Effector memory CD8-positive, alpha-beta T cell (primary cell): ENCODE measurements at regions not wholly inside any gene's neighbourhood (a gene's known extent, or its start where the extent isn't known, plus 50 kb on each side); places are given as distances from the start of the nearest gene placed in this dataset.

Experiments
- ATAC-seq: fragments of 150-1000 bp; cut with Tn5 transposase; replicated peaks from 2 replicates; pipeline ENCODE4 v1.10.0; 2021; ENCODE audit warnings: mild to moderate bottlenecking, moderate library complexity
- DNase-seq, 3 experiments: peaks; one replicate each; pipeline ENCODE4 v3.0.0; 2021
- H3K27ac Mint-ChIP-seq, 2 donors: one replicate each; pipeline ENCODE4 v1.8.0; 2022; ENCODE audit warnings: mild to moderate bottlenecking in 2 of 2, mixed read lengths in 2 of 2, moderate library complexity in 2 of 2
- H3K27me3 Mint-ChIP-seq, 2 donors: one replicate each; pipeline ENCODE4 v1.8.0; 2022; ENCODE audit warnings: mixed read lengths in 2 of 2
- H3K36me3 Mint-ChIP-seq: one replicate; pipeline ENCODE4 v1.8.0; 2022; ENCODE audit warnings: mild to moderate bottlenecking, moderate library complexity, mixed read lengths; ENCODE audit not compliant: insufficient read depth
- H3K4me1 Mint-ChIP-seq, 2 donors: one replicate each; pipeline ENCODE4 v1.8.0; 2022; ENCODE audit warnings: low read depth in 2 of 2, mixed read lengths in 2 of 2
- H3K4me3 Mint-ChIP-seq, 2 donors: one replicate each; pipeline ENCODE4 v1.8.0; 2022; ENCODE audit warnings: mild to moderate bottlenecking in 2 of 2, mixed read lengths in 2 of 2, moderate library complexity in 2 of 2
- H3K9me3 Mint-ChIP-seq, 2 donors: one replicate each; pipeline ENCODE4 v1.8.0; 2022; ENCODE audit warnings: mixed read lengths in 2 of 2

DNA sequence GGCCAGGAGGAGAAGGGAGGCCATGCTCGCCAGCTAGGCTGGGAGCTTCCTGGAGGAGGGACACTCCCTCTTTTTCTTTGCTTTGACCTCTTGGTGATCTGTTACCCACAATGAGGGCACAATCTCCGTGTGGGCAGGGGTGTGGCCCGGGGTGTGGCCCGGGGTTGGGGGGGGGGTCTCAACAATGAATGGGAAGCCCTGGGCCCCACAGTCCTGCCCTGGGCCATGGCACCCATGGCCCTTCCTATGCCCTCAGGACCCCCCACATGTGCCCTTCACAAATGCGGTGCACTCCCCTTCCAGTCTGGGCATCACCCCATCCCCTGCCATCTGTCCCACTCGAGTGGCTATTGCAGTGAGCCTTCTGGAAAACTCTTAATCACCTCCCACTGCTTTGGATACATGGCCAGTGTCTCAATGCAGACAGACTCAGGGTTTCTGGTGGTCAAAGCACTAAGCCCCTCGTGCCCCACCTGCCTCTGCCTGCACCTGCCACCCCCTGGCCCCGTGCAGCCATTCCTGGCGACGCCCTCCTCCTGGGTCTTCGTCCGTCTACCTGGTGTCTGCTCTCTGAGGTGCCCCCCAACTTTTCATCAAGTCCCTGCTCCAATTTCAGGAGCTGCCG, 611.3 kb downstream of the TBC1D22A start:
- DNase-seq, result no peak
- ATAC-seq, result no peak
- H3K9me3 Mint-ChIP-seq, result peaks cover 3 to 6% of the 10 kb centered on the region in 2 donors
- H3K27me3 Mint-ChIP-seq, result peaks cover 24 to 58% of the 10 kb centered on the region in 2 donors
- no peak overlapping the region for H3K27ac Mint-ChIP-seq
- peaks cover 0 to 6% of the 10 kb centered on the region in 2 donors for H3K4me1 Mint-ChIP-seq
- no peaks in the 10 kb centered on the region for H3K36me3 Mint-ChIP-seq
- no peak overlapping the region for H3K4me3 Mint-ChIP-seq

- no peaks in the 10 kb centered on the region for H3K9me3 Mint-ChIP-seq
- DNase-seq (no peak), ATAC-seq (no peak)
- no peak overlapping the region for H3K27ac Mint-ChIP-seq
- H3K36me3 Mint-ChIP-seq, result peaks cover 2% of the 10 kb centered on the region
- H3K4me1 Mint-ChIP-seq, result peaks cover 0 to 6% of the 10 kb centered on the region in 2 donors
- peaks cover 24 to 64% of the 10 kb centered on the region in 2 donors for H3K27me3 Mint-ChIP-seq
- no peak overlapping the region for H3K4me3 Mint-ChIP-seq
Measured at GRCh38 chr22:47372596-47373385, 610.3 kb downstream of the TBC1D22A start.

DNA sequence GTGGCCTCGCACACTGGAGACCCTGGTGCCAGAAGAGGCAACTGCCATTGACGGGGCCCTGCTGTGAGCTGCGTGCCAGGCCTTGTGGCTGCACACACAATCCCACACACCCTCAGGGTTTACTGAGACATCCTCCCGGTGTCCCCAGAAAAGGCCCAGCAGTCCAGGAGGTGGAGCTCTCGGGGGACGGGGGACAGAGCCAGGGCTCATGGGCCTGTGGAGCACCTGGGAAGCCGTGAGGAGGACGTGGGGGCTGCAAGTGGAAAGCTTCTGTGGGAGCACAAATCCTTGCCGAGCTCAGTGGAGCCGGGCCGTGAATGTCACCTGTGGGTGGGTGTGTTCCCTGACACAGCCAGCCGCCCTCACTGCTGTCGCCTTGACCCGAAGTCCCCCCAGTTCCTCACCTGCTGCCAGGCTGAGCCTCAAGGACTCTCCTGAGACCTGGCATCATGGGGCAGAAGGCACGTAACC, 609.7 kb downstream of the TBC1D22A start:
- DNase-seq (no peak), ATAC-seq (no peak)

DNA sequence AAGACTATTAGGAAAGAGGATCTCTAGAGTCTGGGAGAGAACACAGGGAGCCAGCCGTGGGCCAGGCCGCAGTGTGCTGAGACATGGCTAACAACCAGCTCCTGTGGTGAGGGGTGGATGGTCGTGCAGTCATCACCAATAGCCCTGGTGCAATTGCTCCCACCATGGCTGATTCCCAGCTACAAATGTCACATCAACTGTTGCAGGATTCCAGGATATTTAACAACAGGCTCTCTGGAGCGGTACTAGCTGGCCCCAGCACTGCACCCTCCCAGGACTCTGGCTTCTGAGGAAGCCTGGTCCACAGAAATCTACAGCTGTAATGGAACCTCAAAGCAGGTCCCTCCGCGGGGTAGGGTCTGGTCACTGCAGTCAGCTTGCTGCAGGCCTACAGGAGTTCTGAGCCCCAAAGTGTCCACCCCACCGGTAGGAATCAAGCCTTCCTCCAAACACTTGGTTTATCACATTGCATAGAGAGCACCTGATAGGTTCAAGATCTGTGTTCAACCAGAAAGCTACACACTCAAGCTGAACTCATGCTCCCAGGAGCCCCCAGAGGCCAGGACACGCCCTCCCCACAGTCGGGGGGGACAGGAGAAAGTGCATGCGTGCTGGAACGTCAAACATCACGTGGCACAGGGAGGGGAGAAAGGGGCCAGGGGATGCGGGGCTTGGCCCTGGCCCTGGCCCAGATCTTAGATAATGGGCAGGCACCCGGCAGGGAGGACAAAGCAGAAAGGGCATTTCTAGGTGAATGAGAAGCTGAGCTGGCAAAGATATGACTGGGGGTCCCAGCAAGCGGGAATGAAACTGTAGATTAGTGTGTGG, 609.0 kb downstream of the TBC1D22A start:
- H3K27ac Mint-ChIP-seq, result no peak overlapping the region
- DNase-seq (no peak), ATAC-seq (no peak)
- H3K4me1 Mint-ChIP-seq, result peaks cover 0 to 6% of the 10 kb centered on the region in 2 donors
- peaks cover 35 to 75% of the 10 kb centered on the region in 2 donors for H3K27me3 Mint-ChIP-seq
- no peak overlapping the region for H3K4me3 Mint-ChIP-seq
- peaks cover 2% of the 10 kb centered on the region for H3K36me3 Mint-ChIP-seq
- H3K9me3 Mint-ChIP-seq, result peaks cover 0 to 7% of the 10 kb centered on the region in 2 donors

More for the DNA sequence above, 609.7 kb downstream of the TBC1D22A start:
- peaks cover 2% of the 10 kb centered on the region for H3K36me3 Mint-ChIP-seq
- H3K27ac Mint-ChIP-seq, result no peak overlapping the region
- H3K4me1 Mint-ChIP-seq, result peaks cover 0 to 6% of the 10 kb centered on the region in 2 donors
- H3K27me3 Mint-ChIP-seq, result peaks cover 30 to 71% of the 10 kb centered on the region in 2 donors
- H3K9me3 Mint-ChIP-seq, result peaks cover 0 to 3% of the 10 kb centered on the region in 2 donors
- H3K4me3 Mint-ChIP-seq, result no peak overlapping the region

- H3K9me3 Mint-ChIP-seq, result peaks cover 0 to 7% of the 10 kb centered on the region in 2 donors
Measured at GRCh38 chr22:47370448-47371262, 608.2 kb downstream of the TBC1D22A start.

GRCh38 chr22:47369431-47370015, 607.1 kb downstream of the TBC1D22A start:
- Mint-ChIP-seq H3K27ac (no peak overlapping the region), H3K9me3 (peaks cover 0 to 7% of the 10 kb centered on the region in 2 donors), H3K4me3 (no peak overlapping the region), H3K36me3 (peaks cover 2% of the 10 kb centered on the region), H3K27me3 (peaks cover 35 to 71% of the 10 kb centered on the region in 2 donors), H3K4me1 (peaks cover 0 to 6% of the 10 kb centered on the region in 2 donors)
- ATAC-seq (no peak), DNase-seq (no peak)

More at GRCh38 chr22:47370448-47371262, 608.2 kb downstream of the TBC1D22A start:
- Mint-ChIP-seq H3K27me3 (peaks cover 35 to 75% of the 10 kb centered on the region in 2 donors), H3K4me3 (no peak overlapping the region), H3K4me1 (peaks cover 0 to 6% of the 10 kb centered on the region in 2 donors), H3K27ac (no peak overlapping the region), H3K36me3 (peaks cover 2% of the 10 kb centered on the region)
- ATAC-seq, result no peak
- DNase-seq, result no peak

- no peak overlapping the region for H3K4me3 Mint-ChIP-seq
- H3K4me1 Mint-ChIP-seq, result peaks cover 0 to 5% of the 10 kb centered on the region in 2 donors
- ATAC-seq, result no peak
- no peak overlapping the region for H3K27ac Mint-ChIP-seq
- peaks cover 2% of the 10 kb centered on the region for H3K36me3 Mint-ChIP-seq
- DNase-seq, result no peak
- H3K27me3 Mint-ChIP-seq, result peaks cover 35 to 66% of the 10 kb centered on the region in 2 donors
- H3K9me3 Mint-ChIP-seq, result peaks cover 0 to 12% of the 10 kb centered on the region in 2 donors
Measured at GRCh38 chr22:47369020-47369419, 606.6 kb downstream of the TBC1D22A start.

DNA sequence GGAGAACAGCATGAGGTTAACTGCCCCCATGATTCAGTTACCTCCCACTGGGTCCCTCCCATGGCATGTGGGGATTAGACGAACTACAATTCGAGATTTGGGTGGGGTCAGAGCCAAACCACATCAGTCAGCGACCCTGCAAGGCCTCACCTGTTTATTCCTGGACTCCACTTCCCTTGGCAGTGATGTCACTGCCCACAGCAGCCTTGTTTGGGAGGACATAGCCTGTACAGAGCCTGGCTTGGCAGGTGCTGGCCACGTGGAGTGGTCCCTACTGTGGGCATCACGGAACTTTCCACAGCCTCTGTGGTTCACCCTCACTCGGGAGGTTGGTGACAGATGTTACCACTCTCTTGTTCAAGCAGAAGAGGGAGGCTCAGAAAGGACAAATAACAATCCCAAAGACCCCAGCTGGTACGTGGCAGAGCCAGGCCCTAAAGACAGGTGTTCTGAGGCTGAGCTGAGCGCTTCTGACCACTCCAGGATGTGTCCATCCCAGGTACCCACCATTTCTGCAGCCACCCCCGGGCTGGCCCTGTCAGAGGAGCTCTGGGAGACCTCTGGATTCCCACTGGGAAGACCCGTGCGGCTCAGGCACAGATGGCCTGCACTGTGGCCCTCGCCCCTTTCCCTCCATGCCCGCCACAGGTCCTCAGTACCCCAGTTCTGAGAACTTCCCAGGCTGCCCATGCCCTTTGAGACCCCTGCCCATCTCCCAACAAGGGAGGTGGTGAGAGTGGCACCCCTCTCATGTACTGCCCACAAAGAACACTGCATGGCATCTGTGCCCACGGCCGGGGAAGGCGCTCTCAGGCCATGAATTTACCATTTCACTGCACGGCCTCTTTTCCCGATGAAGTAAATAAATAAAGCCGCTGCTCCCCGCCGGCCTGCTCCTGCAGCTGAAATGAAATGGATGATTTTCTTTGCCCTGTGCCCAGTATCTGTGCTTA, 605.8 kb downstream of the TBC1D22A start:
- peaks cover 0 to 4% of the 10 kb centered on the region in 2 donors for H3K4me1 Mint-ChIP-seq
- H3K9me3 Mint-ChIP-seq, result peaks cover 0 to 15% of the 10 kb centered on the region in 2 donors
- peaks cover 33 to 58% of the 10 kb centered on the region in 2 donors for H3K27me3 Mint-ChIP-seq
- H3K27ac Mint-ChIP-seq, result no peak overlapping the region
- no peak for ATAC-seq
- H3K4me3 Mint-ChIP-seq, result no peak overlapping the region
- peaks cover 2% of the 10 kb centered on the region for H3K36me3 Mint-ChIP-seq
- DNase-seq, result no peak

DNA sequence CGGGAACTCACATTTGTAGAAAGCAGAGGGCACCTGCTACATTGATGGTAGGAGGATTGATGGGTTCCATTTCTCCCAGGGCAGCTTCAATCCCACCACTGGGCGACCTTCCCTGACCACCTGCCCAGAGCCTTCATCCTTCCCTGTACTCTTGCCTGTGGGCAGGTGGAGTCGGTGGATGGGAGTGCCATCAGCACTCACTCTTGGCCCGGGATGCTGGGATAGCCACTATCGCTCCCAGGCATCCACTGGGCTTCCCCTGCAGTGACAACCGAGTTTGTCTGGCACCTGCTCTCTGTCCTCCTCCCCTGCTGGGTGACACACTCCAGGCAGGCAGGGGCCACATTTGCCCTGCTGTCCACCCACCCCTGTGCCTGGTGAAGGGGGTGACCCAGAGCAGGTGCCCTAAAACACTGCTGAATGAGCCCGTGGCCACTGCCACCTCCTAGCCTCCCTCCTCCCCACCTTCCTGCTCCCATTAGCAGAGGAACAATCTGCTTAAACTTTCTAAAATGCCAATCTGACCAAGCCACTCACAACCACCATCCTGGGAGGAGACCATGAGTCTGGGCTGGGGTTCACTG, 604.7 kb downstream of the TBC1D22A start:
- ATAC-seq (no peak), DNase-seq (no peak)
- Mint-ChIP-seq H3K4me1 (peaks cover 0 to 4% of the 10 kb centered on the region in 2 donors), H3K4me3 (no peak overlapping the region), H3K36me3 (peaks cover 2% of the 10 kb centered on the region), H3K27me3 (peaks cover 24 to 48% of the 10 kb centered on the region in 2 donors), H3K9me3 (peaks cover 0 to 15% of the 10 kb centered on the region in 2 donors), H3K27ac (no peak overlapping the region)

- Mint-ChIP-seq H3K4me1 (peaks cover 0 to 4% of the 10 kb centered on the region in 2 donors), H3K27ac (no peak overlapping the region)
Measured at GRCh38 chr22:47366026-47366767, 603.7 kb downstream of the TBC1D22A start.

DNA sequence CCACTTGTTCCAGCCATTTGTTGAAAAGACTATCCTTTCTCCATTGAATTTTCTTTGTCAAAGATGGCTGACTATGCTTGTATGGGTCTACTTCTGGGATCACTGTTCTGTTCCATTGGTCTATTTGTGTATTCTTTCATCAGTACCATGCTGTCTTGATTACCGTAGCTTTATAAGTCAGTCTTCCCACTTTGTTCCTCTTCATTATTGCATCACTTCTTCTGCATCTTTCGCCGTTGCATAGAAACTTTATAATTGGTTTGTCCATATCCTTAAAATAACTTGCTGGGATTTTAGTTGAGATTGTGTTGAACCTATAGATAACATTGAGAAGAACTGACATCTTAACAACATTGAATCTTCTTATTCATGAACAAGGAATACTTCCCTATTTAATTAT, 598.8 kb downstream of the TBC1D22A start:
- ATAC-seq (no peak), DNase-seq (no peak)
- no peak overlapping the region for H3K27ac Mint-ChIP-seq
- H3K4me3 Mint-ChIP-seq, result no peak overlapping the region
- H3K36me3 Mint-ChIP-seq, result no peaks in the 10 kb centered on the region
- no peaks in the 10 kb centered on the region for H3K4me1 Mint-ChIP-seq
- peaks cover 0 to 8% of the 10 kb centered on the region in 2 donors for H3K27me3 Mint-ChIP-seq
- peaks cover 0 to 8% of the 10 kb centered on the region in 2 donors for H3K9me3 Mint-ChIP-seq

More at GRCh38 chr22:47366026-47366767, 603.7 kb downstream of the TBC1D22A start:
- DNase-seq (no peak), ATAC-seq (no peak)
- no peak overlapping the region for H3K4me3 Mint-ChIP-seq
- H3K36me3 Mint-ChIP-seq, result peaks cover 2% of the 10 kb centered on the region
- H3K27me3 Mint-ChIP-seq, result peaks cover 24 to 39% of the 10 kb centered on the region in 2 donors
- H3K9me3 Mint-ChIP-seq, result peaks cover 0 to 15% of the 10 kb centered on the region in 2 donors
